ENCODE measurements at regions not wholly inside any gene's neighbourhood (a gene's known extent, or its start where the extent isn't known, plus 50 kb on each side); places are given as distances from the start of the nearest gene placed in this dataset.

DNA sequence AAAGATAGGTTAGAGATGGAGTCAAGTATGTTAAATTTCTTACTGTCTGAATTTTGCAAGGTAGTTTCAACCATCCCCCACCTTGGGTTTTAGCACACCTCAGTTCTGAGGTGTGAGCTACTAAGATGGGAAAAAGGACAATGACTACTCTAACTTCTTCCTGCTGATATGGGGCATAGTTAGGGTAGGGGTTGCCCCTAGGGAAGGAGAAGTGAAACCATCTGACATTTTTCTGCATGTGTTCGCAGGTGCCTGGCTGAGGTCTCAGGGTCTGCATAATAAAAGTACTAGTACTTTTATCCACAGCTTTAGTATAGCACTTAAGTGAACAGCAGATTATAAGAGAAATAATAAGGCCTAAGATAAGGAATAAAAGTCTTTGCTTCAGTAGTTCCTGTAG is 129.5 kb upstream of the CYSLTR1 start:
- no peak for TF ChIP-seq POLR2A (IDR thresholded peaks at IDR 0.05)
- TF ChIP-seq, protein P1, sequence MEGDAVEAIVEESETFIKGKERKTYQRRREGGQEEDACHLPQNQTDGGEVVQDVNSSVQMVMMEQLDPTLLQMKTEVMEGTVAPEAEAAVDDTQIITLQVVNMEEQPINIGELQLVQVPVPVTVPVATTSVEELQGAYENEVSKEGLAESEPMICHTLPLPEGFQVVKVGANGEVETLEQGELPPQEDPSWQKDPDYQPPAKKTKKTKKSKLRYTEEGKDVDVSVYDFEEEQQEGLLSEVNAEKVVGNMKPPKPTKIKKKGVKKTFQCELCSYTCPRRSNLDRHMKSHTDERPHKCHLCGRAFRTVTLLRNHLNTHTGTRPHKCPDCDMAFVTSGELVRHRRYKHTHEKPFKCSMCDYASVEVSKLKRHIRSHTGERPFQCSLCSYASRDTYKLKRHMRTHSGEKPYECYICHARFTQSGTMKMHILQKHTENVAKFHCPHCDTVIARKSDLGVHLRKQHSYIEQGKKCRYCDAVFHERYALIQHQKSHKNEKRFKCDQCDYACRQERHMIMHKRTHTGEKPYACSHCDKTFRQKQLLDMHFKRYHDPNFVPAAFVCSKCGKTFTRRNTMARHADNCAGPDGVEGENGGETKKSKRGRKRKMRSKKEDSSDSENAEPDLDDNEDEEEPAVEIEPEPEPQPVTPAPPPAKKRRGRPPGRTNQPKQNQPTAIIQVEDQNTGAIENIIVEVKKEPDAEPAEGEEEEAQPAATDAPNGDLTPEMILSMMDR (IDR thresholded peaks at IDR 0.05): no peak
